Glutamatergic neuron (in vitro differentiated cells): ENCODE measurements at regions not wholly inside any gene's neighbourhood (a gene's known extent, or its start where the extent isn't known, plus 50 kb on each side); places are given as distances from the start of the nearest gene placed in this dataset.
A peak's percentile ranks its signal among the peaks of the same experiment; 100 is the strongest.

Experiments
- DNase-seq: peaks from one replicate; pipeline ENCODE4 v3.0.0; 2022
- H3K27ac Mint-ChIP-seq: one replicate; pipeline ENCODE4 v1.8.0; 2020; ENCODE audit warnings: mild to moderate bottlenecking, mixed read lengths, inconsistent platforms; ENCODE audit not compliant: unreplicated experiment
- H3K27me3 Mint-ChIP-seq: one replicate; pipeline ENCODE4 v1.8.0; 2020; ENCODE audit warnings: mild to moderate bottlenecking, moderate library complexity, mixed read lengths, inconsistent platforms; ENCODE audit not compliant: unreplicated experiment
- H3K36me3 Mint-ChIP-seq: one replicate; pipeline ENCODE4 v1.8.0; 2020; ENCODE audit warnings: mild to moderate bottlenecking, mixed read lengths, inconsistent platforms; ENCODE audit not compliant: unreplicated experiment
- H3K4me1 Mint-ChIP-seq: one replicate; pipeline ENCODE4 v1.8.0; 2020; ENCODE audit warnings: mild to moderate bottlenecking, low read depth, mixed read lengths, inconsistent platforms; ENCODE audit not compliant: unreplicated experiment
- H3K4me3 Mint-ChIP-seq: one replicate; pipeline ENCODE4 v1.8.0; 2020; ENCODE audit warnings: mild to moderate bottlenecking, mixed read lengths, inconsistent platforms; ENCODE audit not compliant: unreplicated experiment
- H3K9me3 Mint-ChIP-seq: one replicate; pipeline ENCODE4 v1.8.0; 2020; ENCODE audit warnings: mild to moderate bottlenecking, moderate library complexity, mixed read lengths, inconsistent platforms; ENCODE audit not compliant: unreplicated experiment
- TF ChIP-seq, protein P1 (sequence below): fragments of 200-600 bp; sonication (generic); IDR thresholded peaks from one replicate; pipeline ENCODE4 v1.5.0; 2021; ENCODE audit not compliant: partially characterized antibody, unreplicated experiment

DNA sequence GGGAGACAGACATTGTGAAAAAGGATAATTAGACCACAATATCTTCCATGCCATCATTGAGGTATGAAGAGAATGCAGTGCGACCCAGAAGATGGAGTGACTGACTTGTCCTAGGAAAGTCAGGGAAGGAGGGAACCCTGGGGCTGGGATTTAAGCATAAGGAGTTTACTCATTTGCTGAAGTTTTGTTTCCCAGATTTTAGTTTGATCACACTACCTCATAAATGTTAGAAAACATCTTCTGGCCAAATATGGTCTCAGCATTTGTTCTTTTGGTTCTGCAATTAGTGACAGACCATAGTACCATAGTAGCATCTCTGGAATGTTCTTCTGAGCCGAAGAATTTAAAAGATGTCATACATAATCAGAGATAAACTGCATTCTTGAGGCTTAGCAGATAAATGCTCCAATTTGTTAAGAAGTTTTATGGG lies 96.5 kb upstream of the PGRMC2 start:
- peaks cover 2% of the 10 kb centered on the region for H3K27me3 Mint-ChIP-seq
- no peak for DNase-seq
- peaks cover 6% of the 10 kb centered on the region for H3K4me1 Mint-ChIP-seq
- H3K4me3 Mint-ChIP-seq: no peak overlapping the region
- no peak overlapping the region for H3K27ac Mint-ChIP-seq
- no peaks in the 10 kb centered on the region for H3K9me3 Mint-ChIP-seq
- no peaks in the 10 kb centered on the region for H3K36me3 Mint-ChIP-seq
- TF ChIP-seq, protein P1, sequence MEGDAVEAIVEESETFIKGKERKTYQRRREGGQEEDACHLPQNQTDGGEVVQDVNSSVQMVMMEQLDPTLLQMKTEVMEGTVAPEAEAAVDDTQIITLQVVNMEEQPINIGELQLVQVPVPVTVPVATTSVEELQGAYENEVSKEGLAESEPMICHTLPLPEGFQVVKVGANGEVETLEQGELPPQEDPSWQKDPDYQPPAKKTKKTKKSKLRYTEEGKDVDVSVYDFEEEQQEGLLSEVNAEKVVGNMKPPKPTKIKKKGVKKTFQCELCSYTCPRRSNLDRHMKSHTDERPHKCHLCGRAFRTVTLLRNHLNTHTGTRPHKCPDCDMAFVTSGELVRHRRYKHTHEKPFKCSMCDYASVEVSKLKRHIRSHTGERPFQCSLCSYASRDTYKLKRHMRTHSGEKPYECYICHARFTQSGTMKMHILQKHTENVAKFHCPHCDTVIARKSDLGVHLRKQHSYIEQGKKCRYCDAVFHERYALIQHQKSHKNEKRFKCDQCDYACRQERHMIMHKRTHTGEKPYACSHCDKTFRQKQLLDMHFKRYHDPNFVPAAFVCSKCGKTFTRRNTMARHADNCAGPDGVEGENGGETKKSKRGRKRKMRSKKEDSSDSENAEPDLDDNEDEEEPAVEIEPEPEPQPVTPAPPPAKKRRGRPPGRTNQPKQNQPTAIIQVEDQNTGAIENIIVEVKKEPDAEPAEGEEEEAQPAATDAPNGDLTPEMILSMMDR: no peak

DNA sequence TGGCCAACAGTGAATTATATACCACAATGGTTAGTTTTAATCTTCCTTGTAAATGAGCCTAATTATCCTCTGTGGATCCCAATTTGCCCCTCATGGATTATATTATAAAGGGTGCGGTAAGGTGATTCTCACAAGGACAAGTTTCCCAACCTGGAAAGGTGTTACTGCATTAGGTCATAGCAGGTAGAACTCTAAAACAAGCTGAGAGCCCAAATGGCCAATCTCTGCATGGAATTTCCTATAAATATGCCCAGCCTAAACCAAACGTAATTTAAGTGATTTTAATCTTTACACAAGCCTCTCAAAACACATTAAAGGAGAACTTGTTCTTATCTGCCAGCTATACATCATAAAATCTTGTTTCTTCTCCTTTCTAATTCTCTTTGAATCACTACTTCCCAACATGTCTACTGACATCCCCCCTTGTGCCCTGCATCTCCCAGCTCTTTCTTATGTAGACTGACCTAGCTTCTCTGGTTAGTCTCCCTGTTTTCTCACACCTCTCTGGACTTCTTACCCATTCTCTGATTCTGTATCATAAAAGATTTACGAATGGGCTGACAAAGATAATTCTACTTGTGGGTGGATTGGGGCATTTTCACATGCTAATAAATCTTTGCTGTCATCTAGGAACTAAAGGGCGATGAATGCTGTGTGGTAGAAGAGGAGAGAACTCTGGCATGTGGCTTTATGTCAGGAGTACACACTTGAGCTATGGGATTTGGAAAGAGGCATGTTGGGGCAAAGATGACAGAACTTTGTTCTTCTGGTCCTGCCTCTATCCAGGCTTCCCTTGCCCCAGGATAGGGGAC lies 94.3 kb upstream of the PGRMC2 start:
- no peak overlapping the region for H3K27ac Mint-ChIP-seq
- H3K9me3 Mint-ChIP-seq: no peaks in the 10 kb centered on the region
- TF ChIP-seq, protein P1: no peak
- no peaks in the 10 kb centered on the region for H3K27me3 Mint-ChIP-seq
- peaks cover 5% of the 10 kb centered on the region for H3K4me1 Mint-ChIP-seq
- H3K36me3 Mint-ChIP-seq: peaks cover 4% of the 10 kb centered on the region
- no peak for DNase-seq
- no peak overlapping the region for H3K4me3 Mint-ChIP-seq

DNA sequence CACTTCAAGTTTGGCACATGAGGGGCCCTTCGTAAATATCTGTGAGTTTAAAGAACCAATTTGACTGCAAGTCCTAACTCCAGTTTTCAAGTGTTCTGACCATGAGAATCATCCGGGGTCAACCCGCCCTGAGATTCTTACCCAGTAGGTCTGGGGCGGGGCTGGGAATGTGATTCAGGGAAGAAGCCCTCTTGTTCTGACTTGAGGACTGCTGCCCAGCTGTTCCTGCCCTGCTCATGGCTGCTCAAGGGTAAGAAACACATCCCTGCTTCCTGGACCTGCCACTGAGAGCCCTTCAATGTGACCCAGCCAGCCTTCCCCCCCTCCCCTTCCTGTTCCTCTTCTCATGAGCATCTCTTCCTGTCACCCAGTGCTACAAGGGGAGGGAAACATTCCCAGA lies 92.7 kb upstream of the PGRMC2 start:
- DNase-seq: no peak
- no peak overlapping the region for H3K4me3 Mint-ChIP-seq
- H3K9me3 Mint-ChIP-seq: no peaks in the 10 kb centered on the region
- no peaks in the 10 kb centered on the region for H3K27me3 Mint-ChIP-seq
- TF ChIP-seq, protein P1: no peak
- H3K4me1 Mint-ChIP-seq: no peaks in the 10 kb centered on the region
- H3K27ac Mint-ChIP-seq: no peak overlapping the region
- peaks cover 4% of the 10 kb centered on the region for H3K36me3 Mint-ChIP-seq

DNA sequence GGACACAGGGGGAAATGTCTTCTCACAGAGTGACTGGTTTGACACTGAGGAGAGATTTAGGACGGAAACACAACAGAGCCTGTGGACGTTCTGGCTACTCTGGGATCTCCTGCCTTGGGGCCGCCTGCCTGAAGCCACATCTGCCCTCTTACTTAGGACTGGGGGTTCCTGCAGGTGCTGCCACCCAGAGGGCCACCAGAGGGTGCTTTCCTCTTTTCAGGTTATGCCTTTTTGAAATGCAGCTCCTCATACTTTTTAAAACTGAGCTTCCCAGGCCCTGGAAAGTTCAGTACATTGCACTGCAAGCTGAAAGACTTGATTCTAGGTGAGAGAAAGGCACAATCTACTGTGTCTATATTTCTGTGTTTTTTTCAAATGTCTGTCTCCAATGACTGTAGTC lies 92.2 kb upstream of the PGRMC2 start:
- DNase-seq: peak; percentile 20
- Mint-ChIP-seq H3K27me3 (no peaks in the 10 kb centered on the region), H3K4me3 (no peak overlapping the region), H3K27ac (no peak overlapping the region), H3K36me3 (peaks cover 4% of the 10 kb centered on the region), H3K4me1 (no peaks in the 10 kb centered on the region), H3K9me3 (no peaks in the 10 kb centered on the region)
- TF ChIP-seq, protein P1: no peak

DNA sequence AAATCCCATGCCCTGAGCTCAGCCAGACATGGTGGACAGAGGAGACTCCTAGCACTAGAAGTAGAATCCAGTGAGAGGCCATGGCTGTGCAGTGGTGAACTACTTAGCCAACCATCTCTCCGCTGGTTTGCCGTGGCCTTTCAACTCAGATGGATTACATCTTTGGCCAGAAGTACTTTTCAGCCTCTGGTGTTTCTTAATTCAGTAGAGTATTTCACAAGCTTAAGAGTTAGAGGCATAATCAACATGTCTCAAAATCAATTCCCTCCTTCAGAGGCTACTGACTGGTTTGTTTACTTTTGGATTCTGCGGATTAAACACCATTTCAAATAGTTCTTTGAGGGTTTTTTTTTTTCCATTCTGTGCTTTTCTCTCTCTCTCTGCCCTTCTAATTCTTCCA lies 91.1 kb upstream of the PGRMC2 start:
- Mint-ChIP-seq H3K4me3 (no peak overlapping the region), H3K36me3 (peaks cover 4% of the 10 kb centered on the region), H3K9me3 (no peaks in the 10 kb centered on the region), H3K27ac (no peak overlapping the region), H3K4me1 (no peaks in the 10 kb centered on the region), H3K27me3 (no peaks in the 10 kb centered on the region)
- TF ChIP-seq, protein P1: no peak
- no peak for DNase-seq
